GM12874 (cell line): ENCODE measurements at regions not wholly inside any gene's neighbourhood (a gene's known extent, or its start where the extent isn't known, plus 50 kb on each side); places are given as distances from the start of the nearest gene placed in this dataset.

Experiments used
- TF ChIP-seq, protein P1 (sequence below): IDR thresholded peaks from 2 replicates; pipeline ENCODE4 v1.5.1; 2011; ENCODE audit warnings: low read depth, mild to moderate bottlenecking, control low read depth, low read length, moderate library complexity; ENCODE audit not compliant: insufficient read depth

GRCh38 chr16:35342012-35342411 is 1882.6 kb downstream of the TP53TG3F start:
- TF ChIP-seq, protein P1, sequence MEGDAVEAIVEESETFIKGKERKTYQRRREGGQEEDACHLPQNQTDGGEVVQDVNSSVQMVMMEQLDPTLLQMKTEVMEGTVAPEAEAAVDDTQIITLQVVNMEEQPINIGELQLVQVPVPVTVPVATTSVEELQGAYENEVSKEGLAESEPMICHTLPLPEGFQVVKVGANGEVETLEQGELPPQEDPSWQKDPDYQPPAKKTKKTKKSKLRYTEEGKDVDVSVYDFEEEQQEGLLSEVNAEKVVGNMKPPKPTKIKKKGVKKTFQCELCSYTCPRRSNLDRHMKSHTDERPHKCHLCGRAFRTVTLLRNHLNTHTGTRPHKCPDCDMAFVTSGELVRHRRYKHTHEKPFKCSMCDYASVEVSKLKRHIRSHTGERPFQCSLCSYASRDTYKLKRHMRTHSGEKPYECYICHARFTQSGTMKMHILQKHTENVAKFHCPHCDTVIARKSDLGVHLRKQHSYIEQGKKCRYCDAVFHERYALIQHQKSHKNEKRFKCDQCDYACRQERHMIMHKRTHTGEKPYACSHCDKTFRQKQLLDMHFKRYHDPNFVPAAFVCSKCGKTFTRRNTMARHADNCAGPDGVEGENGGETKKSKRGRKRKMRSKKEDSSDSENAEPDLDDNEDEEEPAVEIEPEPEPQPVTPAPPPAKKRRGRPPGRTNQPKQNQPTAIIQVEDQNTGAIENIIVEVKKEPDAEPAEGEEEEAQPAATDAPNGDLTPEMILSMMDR = no peak

- TF ChIP-seq, protein P1 = no peak
Measured at GRCh38 chr16:35344012-35344762, 1884.8 kb downstream of the TP53TG3F start.

- TF ChIP-seq, protein P1 = no peak
Measured at GRCh38 chr16:35352431-35352830, 1893.0 kb downstream of the TP53TG3F start.

GRCh38 chr16:35363510-35363909 is 1904.1 kb downstream of the TP53TG3F start:
- TF ChIP-seq, protein P1 = no peak

- TF ChIP-seq, protein P1 = no peak
Measured at GRCh38 chr16:35364263-35364662, 1904.9 kb downstream of the TP53TG3F start.

DNA sequence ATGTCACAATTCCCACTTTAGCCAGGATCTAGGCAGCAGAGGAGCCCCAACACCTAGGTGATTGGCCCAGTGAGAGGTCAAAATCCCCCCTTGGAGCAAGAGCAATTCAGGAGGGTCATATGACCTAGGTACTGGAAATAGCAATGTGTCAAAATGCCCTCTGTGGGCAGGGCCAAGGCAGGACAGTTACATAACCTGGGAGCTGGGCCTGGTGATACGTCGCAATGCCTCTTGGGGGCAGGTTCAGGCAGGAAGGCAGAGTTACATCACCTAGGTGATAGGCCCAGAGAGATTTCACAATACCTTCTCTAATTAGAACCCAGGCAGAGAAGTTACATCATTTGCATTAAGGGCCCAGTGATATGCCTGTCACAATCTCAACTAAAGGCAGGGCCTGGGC is 1906.3 kb downstream of the TP53TG3F start:
- TF ChIP-seq, protein P1 = no peak

DNA sequence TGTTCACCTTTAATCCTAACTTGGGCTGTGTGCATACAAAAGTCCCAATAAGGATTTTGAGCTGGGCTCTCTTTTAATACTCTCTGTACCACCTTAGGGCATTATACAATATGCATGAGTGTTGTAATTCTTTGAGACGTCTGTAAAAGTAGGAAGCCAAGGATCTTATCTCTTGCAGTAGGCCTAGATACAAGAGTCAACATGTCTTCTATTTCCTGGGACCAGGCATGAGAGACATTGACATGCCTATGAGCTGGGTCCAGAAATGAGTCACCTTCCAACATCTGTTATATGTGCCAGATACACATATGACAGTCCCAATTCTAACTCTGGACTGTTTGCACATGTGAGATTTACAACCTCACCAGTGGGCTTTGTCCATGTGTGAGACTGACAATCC is 1911.2 kb downstream of the TP53TG3F start:
- TF ChIP-seq, protein P1 = no peak
